MM.1S (cell line): ENCODE measurements at regions not wholly inside any gene's neighbourhood (a gene's known extent, or its start where the extent isn't known, plus 50 kb on each side); places are given as distances from the start of the nearest gene placed in this dataset.

ENCODE experiments used
- DNase-seq: peaks from one replicate; pipeline ENCODE4 v3.0.0-alpha.2; 2015
- H2AFZ ChIP-seq: fragments of 300-600 bp; sonication (generic); 2 replicates; pipeline ENCODE4 v1.6.0; 2016; ENCODE audit warnings: antibody characterized with exemption, low read length
- H3F3A ChIP-seq: fragments of 300-600 bp; sonication (generic); 2 replicates; pipeline ENCODE4 v1.6.1; 2016; ENCODE audit warnings: mild to moderate bottlenecking, antibody characterized with exemption, low read length, moderate library complexity, mixed read lengths; ENCODE audit not compliant: insufficient read depth
- H3K27ac ChIP-seq: fragments of 300-600 bp; sonication (generic); 2 replicates; pipeline ENCODE4 v1.5.1; 2016; ENCODE audit warnings: mild to moderate bottlenecking, low read length
- H3K27me3 ChIP-seq: fragments of 300-600 bp; sonication (generic); replicated peaks from 2 replicates; pipeline ENCODE4 v1.6.0; 2016; ENCODE audit warnings: low read length; ENCODE audit not compliant: insufficient read depth
- H3K36me3 ChIP-seq: fragments of 300-600 bp; sonication (generic); replicated peaks from 2 replicates; pipeline ENCODE4 v1.6.1; 2016; ENCODE audit warnings: mild to moderate bottlenecking, low read length, mixed read lengths; ENCODE audit not compliant: insufficient read depth
- H3K4me1 ChIP-seq: fragments of 300-600 bp; sonication (generic); 2 replicates; pipeline ENCODE4 v1.6.1; 2016; ENCODE audit warnings: low read length, mixed read lengths
- H3K4me2 ChIP-seq: fragments of 300-600 bp; sonication (generic); 2 replicates; pipeline ENCODE4 v1.6.0; 2016; ENCODE audit warnings: low read depth, low read length
- H3K4me3 ChIP-seq: fragments of 300-600 bp; sonication (generic); 2 replicates; pipeline ENCODE4 v1.5.1; 2016; ENCODE audit warnings: low read length, mixed read lengths
- H3K79me2 ChIP-seq: fragments of 300-600 bp; sonication (generic); 2 replicates; pipeline ENCODE4 v1.6.1; 2016; ENCODE audit warnings: mixed run types, low read length, mixed read lengths
- H3K9ac ChIP-seq: fragments of 300-600 bp; sonication (generic); 2 replicates; pipeline ENCODE4 v1.6.1; 2016; ENCODE audit warnings: low read length, mixed read lengths
- H3K9me2 ChIP-seq: fragments of 300-600 bp; sonication (generic); replicated peaks from 2 replicates; pipeline ENCODE4 v1.6.1; 2016; ENCODE audit warnings: mild to moderate bottlenecking, low read length, mixed read lengths; ENCODE audit not compliant: insufficient read depth
- H3K9me3 ChIP-seq: fragments of 300-600 bp; sonication (generic); replicated peaks from 2 replicates; pipeline ENCODE4 v1.6.1; 2016; ENCODE audit warnings: mild to moderate bottlenecking, low read length, mixed read lengths; ENCODE audit not compliant: insufficient read depth
- H4K20me1 ChIP-seq: fragments of 300-600 bp; sonication (generic); 2 replicates; pipeline ENCODE4 v1.6.1; 2016; ENCODE audit warnings: mild to moderate bottlenecking, low read length, moderate library complexity, mixed read lengths; ENCODE audit not compliant: insufficient read depth
- EZH2 ChIP-seq: fragments of 300-600 bp; sonication (generic); optimal IDR thresholded peaks from 2 replicates; pipeline ENCODE3; 2017; ENCODE audit warnings: low read depth, mild to moderate bottlenecking, antibody characterized with exemption, low read length, mixed read lengths
- EZH2phosphoT487 ChIP-seq: fragments of 300-600 bp; sonication (generic); IDR thresholded peaks from 2 replicates; pipeline ENCODE4 v1.6.1; 2018; ENCODE audit warnings: antibody characterized with exemption, low read length
- TF ChIP-seq, protein P1 (sequence below): fragments of 300-600 bp; sonication (generic); IDR thresholded peaks from 2 replicates; pipeline ENCODE4 v1.5.1; 2016; ENCODE audit warnings: antibody characterized with exemption, low read length, mixed read lengths

DNA sequence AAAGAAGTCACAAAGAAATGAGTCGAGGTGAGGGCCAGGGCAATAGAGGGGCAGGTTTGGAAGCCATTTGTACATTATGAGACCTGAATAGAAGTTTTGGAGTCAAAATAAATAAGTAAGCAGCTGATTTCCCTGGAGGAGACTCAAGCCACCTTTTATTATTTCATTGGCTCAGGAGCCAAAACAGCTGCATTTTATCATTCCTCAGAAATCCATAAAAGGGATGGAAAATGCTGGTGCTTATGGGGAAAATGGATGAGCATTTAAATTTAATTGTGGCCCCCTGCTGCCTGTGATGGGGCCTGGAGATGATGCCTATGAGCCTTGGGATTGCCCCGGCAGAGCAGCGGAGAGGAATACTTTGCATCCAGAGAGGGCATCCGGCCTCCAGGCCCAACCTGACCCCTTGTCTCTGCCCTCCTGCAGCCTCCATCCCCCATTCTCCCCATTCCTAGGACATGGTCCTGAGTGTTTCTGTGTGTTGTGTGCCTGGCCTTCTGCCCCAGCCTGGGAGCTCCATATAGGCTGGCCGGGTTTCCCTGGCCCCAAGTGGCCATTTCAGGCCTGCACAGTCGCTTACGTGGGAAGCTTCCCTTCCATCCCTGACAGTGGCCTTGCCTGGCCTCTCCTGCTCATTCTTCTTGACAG, 296.8 kb upstream of the ZMIZ1 start:
- TF ChIP-seq EZH2phosphoT487 (no peak), EZH2 (no peak)
- TF ChIP-seq, protein P1, sequence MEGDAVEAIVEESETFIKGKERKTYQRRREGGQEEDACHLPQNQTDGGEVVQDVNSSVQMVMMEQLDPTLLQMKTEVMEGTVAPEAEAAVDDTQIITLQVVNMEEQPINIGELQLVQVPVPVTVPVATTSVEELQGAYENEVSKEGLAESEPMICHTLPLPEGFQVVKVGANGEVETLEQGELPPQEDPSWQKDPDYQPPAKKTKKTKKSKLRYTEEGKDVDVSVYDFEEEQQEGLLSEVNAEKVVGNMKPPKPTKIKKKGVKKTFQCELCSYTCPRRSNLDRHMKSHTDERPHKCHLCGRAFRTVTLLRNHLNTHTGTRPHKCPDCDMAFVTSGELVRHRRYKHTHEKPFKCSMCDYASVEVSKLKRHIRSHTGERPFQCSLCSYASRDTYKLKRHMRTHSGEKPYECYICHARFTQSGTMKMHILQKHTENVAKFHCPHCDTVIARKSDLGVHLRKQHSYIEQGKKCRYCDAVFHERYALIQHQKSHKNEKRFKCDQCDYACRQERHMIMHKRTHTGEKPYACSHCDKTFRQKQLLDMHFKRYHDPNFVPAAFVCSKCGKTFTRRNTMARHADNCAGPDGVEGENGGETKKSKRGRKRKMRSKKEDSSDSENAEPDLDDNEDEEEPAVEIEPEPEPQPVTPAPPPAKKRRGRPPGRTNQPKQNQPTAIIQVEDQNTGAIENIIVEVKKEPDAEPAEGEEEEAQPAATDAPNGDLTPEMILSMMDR, result no peak
- H3K79me2 ChIP-seq, result no peaks in the 10 kb centered on the region
- no peak overlapping the region for H3K27ac ChIP-seq
- H3K9ac ChIP-seq, result no peak overlapping the region
- no peaks in the 10 kb centered on the region for H3K9me3 ChIP-seq
- no peak overlapping the region for H3K4me2 ChIP-seq
- H3K4me1 ChIP-seq, result no peaks in the 10 kb centered on the region
- H2AFZ ChIP-seq, result no peak overlapping the region
- no peak overlapping the region for H3K4me3 ChIP-seq
- no peak for DNase-seq
- no peaks in the 10 kb centered on the region for H3F3A ChIP-seq
- no peaks in the 10 kb centered on the region for H3K36me3 ChIP-seq
- no peaks in the 10 kb centered on the region for H3K27me3 ChIP-seq
- H4K20me1 ChIP-seq, result no peaks in the 10 kb centered on the region
- no peaks in the 10 kb centered on the region for H3K9me2 ChIP-seq

DNA sequence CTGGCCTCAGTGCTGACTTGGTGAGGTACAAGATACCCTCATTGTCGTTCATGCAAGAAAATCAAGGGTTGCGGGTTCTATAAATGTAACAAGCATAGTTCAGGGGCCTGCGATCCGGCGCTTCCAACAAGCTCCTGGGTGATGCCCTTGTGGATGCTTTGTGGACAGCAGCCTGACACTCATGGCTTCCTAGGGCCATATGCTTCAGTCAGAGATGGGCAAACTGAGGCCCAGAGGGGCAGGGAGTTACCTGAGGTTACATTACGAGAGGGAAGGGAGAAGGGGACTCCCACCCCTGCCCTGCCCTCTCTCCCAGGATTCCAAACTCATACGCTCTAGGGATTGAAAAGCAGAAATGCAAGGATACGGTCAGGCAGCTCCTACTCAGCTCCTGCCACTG, 296.3 kb upstream of the ZMIZ1 start:
- H3K4me2 ChIP-seq, result no peak overlapping the region
- no peak for DNase-seq
- no peaks in the 10 kb centered on the region for H3K36me3 ChIP-seq
- H3K9me3 ChIP-seq, result no peaks in the 10 kb centered on the region
- H3F3A ChIP-seq, result no peaks in the 10 kb centered on the region
- TF ChIP-seq EZH2phosphoT487 (no peak), EZH2 (no peak)
- TF ChIP-seq, protein P1, result no peak
- no peak overlapping the region for H2AFZ ChIP-seq
- H3K79me2 ChIP-seq, result no peaks in the 10 kb centered on the region
- no peaks in the 10 kb centered on the region for H3K27me3 ChIP-seq
- no peak overlapping the region for H3K9ac ChIP-seq
- H4K20me1 ChIP-seq, result no peaks in the 10 kb centered on the region
- no peak overlapping the region for H3K4me3 ChIP-seq
- no peaks in the 10 kb centered on the region for H3K9me2 ChIP-seq
- H3K27ac ChIP-seq, result no peak overlapping the region
- H3K4me1 ChIP-seq, result no peaks in the 10 kb centered on the region

DNA sequence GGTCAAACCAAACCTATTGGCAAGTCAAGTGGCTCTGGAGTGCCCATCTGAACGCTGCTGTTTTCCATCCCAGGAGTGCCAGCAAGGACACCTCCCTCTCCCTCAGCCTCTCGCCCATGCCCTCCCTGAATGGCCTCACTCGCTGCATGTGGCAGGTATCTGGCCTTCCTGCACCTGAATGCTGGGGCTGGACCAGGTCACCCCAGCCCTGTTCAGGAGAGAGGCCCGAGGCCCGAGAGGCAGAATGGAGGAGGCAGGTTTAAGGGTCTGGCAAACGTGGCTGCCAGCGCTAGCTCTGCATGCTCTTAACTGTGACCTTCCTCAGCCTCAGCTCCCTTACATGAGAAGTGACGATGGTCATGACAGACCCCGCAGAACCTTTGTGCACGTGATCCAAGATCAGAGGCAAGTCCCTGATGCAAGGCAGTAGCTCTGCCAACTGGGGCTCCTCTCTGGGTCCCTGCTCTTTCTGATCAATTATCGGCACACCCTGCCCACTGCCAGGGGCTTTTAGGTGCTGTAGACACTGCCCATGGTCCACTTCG, 295.7 kb upstream of the ZMIZ1 start:
- H3K36me3 ChIP-seq, result no peaks in the 10 kb centered on the region
- no peaks in the 10 kb centered on the region for H3K9me3 ChIP-seq
- H3K27me3 ChIP-seq, result no peaks in the 10 kb centered on the region
- H3K4me2 ChIP-seq, result no peak overlapping the region
- H3F3A ChIP-seq, result no peaks in the 10 kb centered on the region
- no peak for DNase-seq
- H2AFZ ChIP-seq, result no peak overlapping the region
- no peaks in the 10 kb centered on the region for H4K20me1 ChIP-seq
- no peak overlapping the region for H3K9ac ChIP-seq
- TF ChIP-seq EZH2phosphoT487 (no peak), EZH2 (no peak)
- TF ChIP-seq, protein P1, result no peak
- H3K4me3 ChIP-seq, result no peak overlapping the region
- no peaks in the 10 kb centered on the region for H3K4me1 ChIP-seq
- no peaks in the 10 kb centered on the region for H3K79me2 ChIP-seq
- no peaks in the 10 kb centered on the region for H3K9me2 ChIP-seq
- no peak overlapping the region for H3K27ac ChIP-seq
